Neural progenitor cell (in vitro differentiated cells): ENCODE measurements at regions not wholly inside any gene's neighbourhood (a gene's known extent, or its start where the extent isn't known, plus 50 kb on each side); places are given as distances from the start of the nearest gene placed in this dataset.

Source experiments
- EZH2 ChIP-seq: fragments of 200-600 bp; sonication (generic); IDR thresholded peaks from 2 replicates; pipeline ENCODE4 v1.6.1; 2017; ENCODE audit warnings: antibody characterized with exemption, mild to moderate bottlenecking, moderate library complexity
- TF ChIP-seq, protein P1 (sequence below): fragments of 200-600 bp; sonication (generic); IDR thresholded peaks from 2 replicates; pipeline ENCODE4 v1.5.1; 2017; ENCODE audit warnings: antibody characterized with exemption, mild to moderate bottlenecking

DNA sequence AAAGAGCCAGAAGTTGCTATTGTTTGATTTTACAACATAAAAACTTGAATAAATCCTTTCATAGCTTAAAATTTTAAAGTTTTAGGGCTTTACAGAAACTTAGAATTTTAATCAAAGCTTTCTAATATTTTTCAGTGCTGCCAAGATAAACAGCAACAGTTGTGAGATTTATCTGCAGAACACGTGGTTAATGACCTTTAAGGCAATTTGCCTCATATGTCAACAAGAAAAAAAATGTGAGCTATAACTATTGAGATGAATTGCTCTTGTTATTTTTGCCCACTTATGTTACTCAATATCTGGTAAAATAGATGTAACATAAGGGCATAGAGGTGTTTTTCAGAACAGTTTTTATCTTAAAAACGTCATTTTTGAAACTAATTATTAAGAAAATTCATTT lies 96.7 kb upstream of the NECTIN3 start:
- TF ChIP-seq EZH2, result no peak
- TF ChIP-seq, protein P1, sequence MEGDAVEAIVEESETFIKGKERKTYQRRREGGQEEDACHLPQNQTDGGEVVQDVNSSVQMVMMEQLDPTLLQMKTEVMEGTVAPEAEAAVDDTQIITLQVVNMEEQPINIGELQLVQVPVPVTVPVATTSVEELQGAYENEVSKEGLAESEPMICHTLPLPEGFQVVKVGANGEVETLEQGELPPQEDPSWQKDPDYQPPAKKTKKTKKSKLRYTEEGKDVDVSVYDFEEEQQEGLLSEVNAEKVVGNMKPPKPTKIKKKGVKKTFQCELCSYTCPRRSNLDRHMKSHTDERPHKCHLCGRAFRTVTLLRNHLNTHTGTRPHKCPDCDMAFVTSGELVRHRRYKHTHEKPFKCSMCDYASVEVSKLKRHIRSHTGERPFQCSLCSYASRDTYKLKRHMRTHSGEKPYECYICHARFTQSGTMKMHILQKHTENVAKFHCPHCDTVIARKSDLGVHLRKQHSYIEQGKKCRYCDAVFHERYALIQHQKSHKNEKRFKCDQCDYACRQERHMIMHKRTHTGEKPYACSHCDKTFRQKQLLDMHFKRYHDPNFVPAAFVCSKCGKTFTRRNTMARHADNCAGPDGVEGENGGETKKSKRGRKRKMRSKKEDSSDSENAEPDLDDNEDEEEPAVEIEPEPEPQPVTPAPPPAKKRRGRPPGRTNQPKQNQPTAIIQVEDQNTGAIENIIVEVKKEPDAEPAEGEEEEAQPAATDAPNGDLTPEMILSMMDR, result no peak
